ENCODE measurements at regions not wholly inside any gene's neighbourhood (a gene's known extent, or its start where the extent isn't known, plus 50 kb on each side); places are given as distances from the start of the nearest gene placed in this dataset.
"Not testable (repeated sequence)": the region's sequence is repeated elsewhere in the genome, so short reads cannot be mapped to it uniquely, and the experiment has no call there.

DNA sequence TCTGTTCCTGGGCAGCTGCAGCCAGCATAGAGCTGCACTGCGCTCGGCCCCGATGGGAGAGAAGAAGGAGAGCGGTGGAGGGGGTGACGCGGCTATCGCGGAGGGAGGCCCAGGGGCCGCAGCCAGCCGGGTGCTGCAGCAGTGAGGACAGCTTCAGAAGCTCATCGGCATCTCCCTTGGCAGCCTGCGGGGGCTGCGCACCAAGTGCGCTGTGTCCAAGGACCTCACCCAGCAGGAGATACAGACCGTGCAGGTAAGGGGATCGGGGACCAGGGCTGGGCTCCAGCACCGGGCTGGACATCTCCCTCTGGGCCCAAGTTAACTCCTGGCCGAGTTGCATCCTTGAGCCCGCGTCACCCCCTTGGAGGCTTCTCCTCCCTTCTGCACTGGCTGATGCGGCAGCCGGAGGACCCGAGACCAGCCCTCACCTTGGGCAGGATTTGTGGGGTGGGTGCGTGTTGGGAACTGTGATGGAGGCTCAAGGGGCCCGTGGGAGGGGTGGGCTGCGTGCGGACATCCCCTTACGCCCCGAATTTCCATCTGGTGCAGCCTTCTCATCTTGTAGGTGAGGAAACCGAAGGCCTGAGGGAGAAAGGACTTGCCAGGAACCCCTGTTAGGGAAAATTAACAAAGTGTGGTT, 3934.9 kb downstream of the SRGAP2C start:
- intact Hi-C loops (cut with micrococcal nuclease); DNase-seq (ENCODE audit: low spot score); H3K27me3 Mint-ChIP-seq (ENCODE audit: insufficient read depth); H3K36me3 Mint-ChIP-seq (ENCODE audit: low read depth); H3K27ac Mint-ChIP-seq; H3K4me3 Mint-ChIP-seq; H3K4me1 Mint-ChIP-seq (ENCODE audit: low read depth): not testable (repeated sequence)
- H3K9me3 Mint-ChIP-seq = peaks cover 30% of the 10 kb centered on the region

DNA sequence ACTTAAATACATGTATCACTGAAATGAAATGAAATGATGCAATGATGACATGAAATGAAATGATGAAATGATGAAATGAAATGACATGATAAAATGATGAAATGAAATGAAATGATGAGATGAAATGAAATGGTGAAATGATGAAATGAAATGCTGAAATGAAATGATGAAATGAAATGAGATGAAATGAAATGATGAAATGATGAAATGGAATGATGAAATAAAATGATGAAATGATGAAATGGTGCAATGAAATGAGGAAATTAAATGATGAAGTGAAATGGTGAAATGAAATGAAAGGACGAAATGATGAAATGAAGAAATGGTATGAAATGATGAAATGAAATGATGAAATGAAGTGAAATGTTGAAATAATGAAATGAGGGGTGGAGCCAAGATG, 3937.8 kb downstream of the SRGAP2C start:
- H3K27me3 Mint-ChIP-seq (ENCODE audit: insufficient read depth); H3K4me3 Mint-ChIP-seq; intact Hi-C loops (cut with micrococcal nuclease); H3K4me1 Mint-ChIP-seq (ENCODE audit: low read depth); H3K27ac Mint-ChIP-seq; H3K36me3 Mint-ChIP-seq (ENCODE audit: low read depth); DNase-seq (ENCODE audit: low spot score): not testable (repeated sequence)
- H3K9me3 Mint-ChIP-seq = peaks cover 47% of the 10 kb centered on the region
